K562 (cell line): ENCODE measurements at regions not wholly inside any gene's neighbourhood (a gene's known extent, or its start where the extent isn't known, plus 50 kb on each side); places are given as distances from the start of the nearest gene placed in this dataset.

ENCODE experiments used
- CREBBP ChIP-seq: IDR thresholded peaks from one replicate; pipeline ENCODE4 v1.6.1; 2012; ENCODE audit warnings: low read depth, mild to moderate bottlenecking, control low read depth, inconsistent platforms, low read length
- CTCF ChIP-seq, 3 experiments: IDR thresholded peaks in 2 of 3; conservative IDR thresholded peaks in 1 of 3; 2 replicates each; pipeline ENCODE4 v1.5.1; 2011 to 2012; ENCODE audit warnings: low read length in 3 of 3, mild to moderate bottlenecking in 3 of 3, control low read depth in 2 of 3, improper control_type of control experiment in 1 of 3, inconsistent platforms in 1 of 3, low read depth in 1 of 3, mixed read lengths in 1 of 3, moderate library complexity in 1 of 3; ENCODE audit not compliant: insufficient read depth in 2 of 3
- FIP1L1 ChIP-seq: fragments of 200-400 bp; formaldehyde crosslinking; IDR thresholded peaks from 2 replicates; pipeline ENCODE4 v1.6.1; 2018; ENCODE audit warnings: mild to moderate bottlenecking, low read depth, low read length; ENCODE audit not compliant: poor library complexity, severe bottlenecking
- HOXB6 ChIP-seq: fragments of 250-450 bp; sonication (Bioruptor Pico); IDR thresholded peaks from 2 replicates; pipeline ENCODE4 v1.5.1; 2022; ENCODE audit warnings: mild to moderate bottlenecking, borderline replicate concordance
- NFXL1 ChIP-seq: fragments of 450-650 bp; formaldehyde crosslinking; IDR thresholded peaks from 2 replicates; pipeline ENCODE4 v1.4.0; 2021; ENCODE audit warnings: mild to moderate bottlenecking
- SAFB2 ChIP-seq: fragments of 200-400 bp; formaldehyde crosslinking; IDR thresholded peaks from 2 replicates; pipeline ENCODE4 v1.6.1; 2018; ENCODE audit warnings: borderline replicate concordance, low read length, low read depth, moderate library complexity; ENCODE audit not compliant: severe bottlenecking
- SIRT6 ChIP-seq: IDR thresholded peaks from one replicate; pipeline ENCODE4 v1.6.1; 2012; ENCODE audit warnings: low read depth, mild to moderate bottlenecking, control low read depth, inconsistent platforms, low read length, moderate library complexity
- UBTF ChIP-seq, 2 experiments: IDR thresholded peaks; 2 replicates each; pipeline ENCODE4 v1.6.1; 2012; ENCODE audit warnings: improper control_type of control experiment in 2 of 2, low read depth in 2 of 2, low read length in 2 of 2, borderline replicate concordance in 1 of 2
- YY1 ChIP-seq, 3 experiments: IDR thresholded peaks; 2 replicates each; pipeline ENCODE4 v1.6.1; 2011; ENCODE audit warnings: low read length in 2 of 3, mild to moderate bottlenecking in 2 of 3, moderate library complexity in 2 of 3, borderline replicate concordance in 1 of 3, control low read depth in 1 of 3, low read depth in 1 of 3; ENCODE audit not compliant: insufficient read depth in 3 of 3, insufficient replicate concordance in 2 of 3, control insufficient read depth in 1 of 3, insufficient read length in 1 of 3; ENCODE audit errors: extremely low read depth in 1 of 3
- ZKSCAN1 ChIP-seq: fragments of 150-350 bp; IDR thresholded peaks from 2 replicates; pipeline ENCODE4 v1.6.1; 2016; ENCODE audit warnings: low read depth, low read length
- ZNF134 ChIP-seq: fragments of 250-450 bp; sonication (Bioruptor Pico); conservative IDR thresholded peaks from 2 replicates; pipeline ENCODE4 v1.4.0; 2020
- ZNF165 ChIP-seq: fragments of 250-450 bp; sonication (Bioruptor Pico); IDR thresholded peaks from 2 replicates; pipeline ENCODE4 v1.4.0; 2020; ENCODE audit warnings: borderline replicate concordance
- ZNF609 ChIP-seq: sonication (generic); formaldehyde crosslinking; IDR thresholded peaks from 2 replicates; pipeline ENCODE4 v1.8.1; 2023; ENCODE audit warnings: missing genetic modification reagents, mild to moderate bottlenecking, borderline replicate concordance
- ZNF695 ChIP-seq: fragments of 450-650 bp; formaldehyde crosslinking; IDR thresholded peaks from 2 replicates; pipeline ENCODE4 v1.4.0; 2020; ENCODE audit warnings: mild to moderate bottlenecking, moderate library complexity

GRCh38 chr16:85402910-85403692 lies 210.0 kb upstream of the GSE1 start (continued):
- TF ChIP-seq ZKSCAN1 (peak; percentile 66; the same call in 1 of the 2 replicates), FIP1L1 (no peak), SAFB2 (no peak), SIRT6 (no peak), ZNF165 (CRISPR knock-in tag) (0 out of 2 replicates have a peak, but pooled peaks have one; percentile 13), CTCF (IDR thresholded peaks at IDR 0.05 in 2 of 3, conservative IDR thresholded peaks at IDR 0.05 in 1 of 3; ENCODE audit: insufficient read depth in 2 of 3, low read depth in 1 of 3, low read length in 3 of 3) (0 out of 6 replicates have a peak, but pooled peaks of 1 of the 3 experiments have one; percentile 35), ZNF695 (no peak), YY1 (IDR thresholded peaks at IDR 0.05; ENCODE audit: borderline replicate concordance in 1 of 3, control insufficient read depth in 1 of 3, extremely low read depth in 1 of 3, insufficient read depth in 3 of 3, insufficient read length in 1 of 3, insufficient replicate concordance in 2 of 3, low read depth in 1 of 3, low read length in 2 of 3) (peak in 2 of 3 experiments; percentile 32 to 51), UBTF (IDR thresholded peaks at IDR 0.05; ENCODE audit: borderline replicate concordance in 1 of 2, low read depth in 2 of 2, low read length in 2 of 2) (peak; percentile 53 to 76; a peak in 2 of 4 replicates), HOXB6 (CRISPR knock-in tag) (no peak), NFXL1 (peak; percentile 65; the same call in 1 of the 2 replicates), ZNF609 (no peak), ZNF134 (no peak; the same call in 1 of the 2 replicates), CREBBP (no peak)
